ENCODE measurements at regions not wholly inside any gene's neighbourhood (a gene's known extent, or its start where the extent isn't known, plus 50 kb on each side); places are given as distances from the start of the nearest gene placed in this dataset.
"Not testable (repeated sequence)": the region's sequence is repeated elsewhere in the genome, so short reads cannot be mapped to it uniquely, and the experiment has no call there.

GRCh38 chr13:74569251-74569650 lies 435.0 kb upstream of the KLF12 start:
- DNase-seq = no peak

- DNase-seq = no peak
Observed at GRCh38 chr13:74567485-74567884, 433.3 kb upstream of the KLF12 start.

- DNase-seq = no peak
Observed at GRCh38 chr13:74562381-74562780, 428.2 kb upstream of the KLF12 start.

GRCh38 chr13:74561155-74561554 lies 427.0 kb upstream of the KLF12 start:
- DNase-seq = no peak

- DNase-seq = no peak
Observed at GRCh38 chr13:74560325-74560724, 426.1 kb upstream of the KLF12 start.

GRCh38 chr13:74557870-74558269 lies 423.7 kb upstream of the KLF12 start:
- no peak for DNase-seq

- DNase-seq = peak; percentile 60
Observed at GRCh38 chr13:74555651-74556420, 421.6 kb upstream of the KLF12 start.

GRCh38 chr13:74555276-74555625 lies 421.0 kb upstream of the KLF12 start:
- DNase-seq = peak; percentile 49

- DNase-seq = no peak
Observed at GRCh38 chr13:74554569-74555275, 420.5 kb upstream of the KLF12 start.

GRCh38 chr13:74550039-74550438 lies 415.8 kb upstream of the KLF12 start:
- no peak for DNase-seq

- not testable (repeated sequence) for DNase-seq
Observed at GRCh38 chr13:74536649-74537048, 402.4 kb upstream of the KLF12 start.

- DNase-seq = no peak
Observed at GRCh38 chr13:74533226-74533625, 399.0 kb upstream of the KLF12 start.

GRCh38 chr13:74530011-74530410 lies 395.8 kb upstream of the KLF12 start:
- DNase-seq = peak; percentile 21

GRCh38 chr13:74528734-74529513 lies 394.7 kb upstream of the KLF12 start:
- no peak for DNase-seq

GRCh38 chr13:74523057-74523456 lies 388.9 kb upstream of the KLF12 start:
- no peak for DNase-seq

- DNase-seq = no peak
Observed at GRCh38 chr13:74511523-74511922, 377.3 kb upstream of the KLF12 start.

- no peak for DNase-seq
Observed at GRCh38 chr13:74487091-74487722, 353.0 kb upstream of the KLF12 start.

GRCh38 chr13:74485757-74486156 lies 351.6 kb upstream of the KLF12 start:
- DNase-seq = no peak

GRCh38 chr13:74479124-74479523 lies 344.9 kb upstream of the KLF12 start:
- no peak for DNase-seq

- no peak for DNase-seq
Observed at GRCh38 chr13:74476788-74477187, 342.6 kb upstream of the KLF12 start.

- DNase-seq = no peak
Observed at GRCh38 chr13:74476365-74476764, 342.2 kb upstream of the KLF12 start.

GRCh38 chr13:74466864-74467263 lies 332.7 kb upstream of the KLF12 start:
- no peak for DNase-seq

- DNase-seq = no peak
Observed at GRCh38 chr13:74466020-74466419, 331.8 kb upstream of the KLF12 start.

Measured in tongue (tissue), 1 donor.